Smooth muscle cell (in vitro differentiated cells): ENCODE measurements at regions not wholly inside any gene's neighbourhood (a gene's known extent, or its start where the extent isn't known, plus 50 kb on each side); places are given as distances from the start of the nearest gene placed in this dataset.

Experiments used
- DNase-seq: peaks from one replicate; lab custom pipeline; 2025; ENCODE audit not compliant: unreplicated experiment; lab: John Stamatoyannopoulos, UW
- H2AFZ ChIP-seq: fragments of 200-600 bp; sonication (generic); 2 replicates; pipeline ENCODE4 v1.6.0; 2016; ENCODE audit warnings: antibody characterized with exemption, low read depth, mild to moderate bottlenecking
- H3F3A ChIP-seq: fragments of 200-600 bp; sonication (generic); 2 replicates; pipeline ENCODE4 v1.6.0; 2017; ENCODE audit warnings: antibody characterized with exemption, low read depth
- H3K27ac ChIP-seq: fragments of 200-600 bp; sonication (generic); 2 replicates; pipeline ENCODE4 v1.5.1; 2016; ENCODE audit warnings: low read depth, mild to moderate bottlenecking
- H3K27me3 ChIP-seq: fragments of 200-600 bp; sonication (generic); 2 replicates; pipeline ENCODE4 v1.6.1; 2016; ENCODE audit warnings: low read depth, mild to moderate bottlenecking
- H3K36me3 ChIP-seq: fragments of 200-600 bp; sonication (generic); 2 replicates; pipeline ENCODE4 v1.5.1; 2016; ENCODE audit warnings: low read depth
- H3K4me1 ChIP-seq: fragments of 200-600 bp; sonication (generic); 2 replicates; pipeline ENCODE4 v1.5.1; 2016; ENCODE audit warnings: low read depth
- H3K4me2 ChIP-seq: fragments of 200-600 bp; sonication (generic); 2 replicates; pipeline ENCODE4 v1.6.0; 2016; ENCODE audit warnings: mild to moderate bottlenecking
- H3K4me3 ChIP-seq: fragments of 200-600 bp; sonication (generic); 2 replicates; pipeline ENCODE4 v1.5.1; 2016; ENCODE audit warnings: mild to moderate bottlenecking
- H3K79me2 ChIP-seq: fragments of 200-600 bp; sonication (generic); 2 replicates; pipeline ENCODE4 v1.6.0; 2016; ENCODE audit warnings: low read depth, mild to moderate bottlenecking
- H3K9ac ChIP-seq: fragments of 200-600 bp; sonication (generic); 2 replicates; pipeline ENCODE4 v1.6.0; 2016; ENCODE audit warnings: low read depth
- H3K9me3 ChIP-seq: fragments of 200-600 bp; sonication (generic); replicated peaks from 2 replicates; pipeline ENCODE4 v1.5.1; 2016; ENCODE audit warnings: low read depth
- H4K20me1 ChIP-seq: fragments of 200-600 bp; sonication (generic); 2 replicates; pipeline ENCODE4 v1.6.0; 2016; ENCODE audit warnings: low read depth
- WGBS: methylation state at CpG from one replicate; pipeline ENCODE4 v1.1.7; 2016; ENCODE audit warnings: low lambda C conversion rate; 5-methylcytosine and 5-hydroxymethylcytosine counted together
- TF ChIP-seq, protein P1 (sequence below): fragments of 200-600 bp; sonication (generic); IDR thresholded peaks from 2 replicates; pipeline ENCODE4 v1.5.1; 2017; ENCODE audit warnings: borderline replicate concordance, mild to moderate bottlenecking, antibody characterized with exemption; ENCODE audit not compliant: insufficient read depth, poor library complexity, severe bottlenecking

DNA sequence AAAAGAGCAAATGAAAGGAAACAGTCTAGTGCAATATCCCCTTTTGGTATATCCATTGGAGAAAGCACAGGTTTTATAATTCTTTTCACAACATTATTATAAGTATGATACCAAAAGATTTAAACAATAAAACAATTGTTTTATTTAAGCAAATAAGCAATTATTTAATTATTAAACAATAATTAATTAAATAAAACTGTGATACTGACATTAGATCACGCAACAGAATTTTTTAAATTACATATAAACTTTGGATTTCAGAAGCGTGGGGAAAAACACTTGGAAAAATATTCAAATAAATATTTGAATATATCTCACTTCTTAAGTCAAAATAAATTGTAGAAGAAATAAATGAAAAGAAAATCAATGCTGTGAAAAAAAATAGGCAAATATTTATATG, 76.2 kb upstream of the STXBP5 start:
- Histone ChIP-seq H3K9ac (no peak overlapping the region), H3K27ac (no peak overlapping the region), H4K20me1 (no peaks in the 10 kb centered on the region), H2AFZ (no peak overlapping the region), H3K79me2 (no peaks in the 10 kb centered on the region), H3K4me1 (peaks cover 10% of the 10 kb centered on the region), H3K27me3 (no peaks in the 10 kb centered on the region), H3F3A (no peaks in the 10 kb centered on the region), H3K4me2 (no peak overlapping the region), H3K9me3 (no peaks in the 10 kb centered on the region), H3K36me3 (no peaks in the 10 kb centered on the region), H3K4me3 (no peak overlapping the region)
- 98% methylated on average over 2 of the region's 2 CpGs for WGBS
- TF ChIP-seq, protein P1, sequence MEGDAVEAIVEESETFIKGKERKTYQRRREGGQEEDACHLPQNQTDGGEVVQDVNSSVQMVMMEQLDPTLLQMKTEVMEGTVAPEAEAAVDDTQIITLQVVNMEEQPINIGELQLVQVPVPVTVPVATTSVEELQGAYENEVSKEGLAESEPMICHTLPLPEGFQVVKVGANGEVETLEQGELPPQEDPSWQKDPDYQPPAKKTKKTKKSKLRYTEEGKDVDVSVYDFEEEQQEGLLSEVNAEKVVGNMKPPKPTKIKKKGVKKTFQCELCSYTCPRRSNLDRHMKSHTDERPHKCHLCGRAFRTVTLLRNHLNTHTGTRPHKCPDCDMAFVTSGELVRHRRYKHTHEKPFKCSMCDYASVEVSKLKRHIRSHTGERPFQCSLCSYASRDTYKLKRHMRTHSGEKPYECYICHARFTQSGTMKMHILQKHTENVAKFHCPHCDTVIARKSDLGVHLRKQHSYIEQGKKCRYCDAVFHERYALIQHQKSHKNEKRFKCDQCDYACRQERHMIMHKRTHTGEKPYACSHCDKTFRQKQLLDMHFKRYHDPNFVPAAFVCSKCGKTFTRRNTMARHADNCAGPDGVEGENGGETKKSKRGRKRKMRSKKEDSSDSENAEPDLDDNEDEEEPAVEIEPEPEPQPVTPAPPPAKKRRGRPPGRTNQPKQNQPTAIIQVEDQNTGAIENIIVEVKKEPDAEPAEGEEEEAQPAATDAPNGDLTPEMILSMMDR: no peak
- no peak for DNase-seq

DNA sequence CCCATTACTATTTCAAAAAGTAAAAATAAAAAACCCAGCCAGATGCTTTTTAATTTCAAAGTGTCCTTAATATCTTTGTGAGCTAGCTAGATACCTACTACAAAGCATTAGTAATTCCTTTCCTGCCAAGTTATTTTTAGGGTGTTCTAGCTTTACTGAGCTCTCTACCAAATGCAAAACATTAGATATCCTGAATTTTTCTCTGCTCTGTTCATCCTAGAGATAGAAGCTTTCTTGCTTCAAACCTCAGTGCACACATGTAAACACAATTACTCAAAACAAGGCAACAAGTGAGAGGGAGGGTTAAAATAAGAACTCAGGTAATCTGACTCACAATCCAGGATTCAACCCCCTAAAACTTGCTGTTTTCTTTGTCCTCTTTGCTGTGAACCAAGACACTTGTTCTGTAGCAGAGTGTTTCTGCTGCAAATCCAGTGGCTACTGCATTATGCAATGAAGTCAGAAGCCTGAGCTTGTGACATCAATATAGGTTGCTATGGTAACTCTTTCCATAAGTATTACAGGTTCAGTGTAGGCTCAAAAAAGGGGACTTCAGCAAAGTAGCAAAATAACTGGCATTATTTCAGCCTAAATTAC, 72.6 kb upstream of the STXBP5 start:
- no peak overlapping the region for H3K4me2 ChIP-seq
- H3K27me3 ChIP-seq: no peaks in the 10 kb centered on the region
- H3K79me2 ChIP-seq: no peaks in the 10 kb centered on the region
- H3K27ac ChIP-seq: no peak overlapping the region
- no peaks in the 10 kb centered on the region for H3K36me3 ChIP-seq
- DNase-seq: no peak
- no peaks in the 10 kb centered on the region for H3K9me3 ChIP-seq
- no peak overlapping the region for H3K4me3 ChIP-seq
- no peaks in the 10 kb centered on the region for H3F3A ChIP-seq
- H3K4me1 ChIP-seq: peaks cover 10% of the 10 kb centered on the region
- TF ChIP-seq, protein P1: no peak
- no peak overlapping the region for H3K9ac ChIP-seq
- H2AFZ ChIP-seq: no peak overlapping the region
- no peaks in the 10 kb centered on the region for H4K20me1 ChIP-seq

DNA sequence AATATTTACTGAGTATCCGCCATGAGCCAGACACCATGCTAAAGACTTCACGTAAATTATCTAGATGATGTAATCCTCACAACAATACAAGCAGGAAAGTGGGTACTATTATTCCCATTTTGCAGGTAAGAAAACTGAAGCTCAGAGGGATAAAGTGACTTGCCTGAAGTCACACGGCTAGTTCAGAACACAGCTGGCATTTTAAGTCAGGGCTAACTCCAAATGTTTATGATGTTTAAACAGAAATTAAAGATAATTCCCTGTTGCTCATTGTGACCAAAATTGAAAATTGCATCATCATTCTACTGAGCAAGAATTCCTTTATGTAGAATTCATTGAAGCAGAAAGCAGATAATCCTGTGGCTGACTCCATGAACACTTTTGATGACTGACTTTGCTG, 71.3 kb upstream of the STXBP5 start:
- Histone ChIP-seq H3K27me3 (no peaks in the 10 kb centered on the region), H3F3A (no peaks in the 10 kb centered on the region), H3K9ac (no peak overlapping the region), H4K20me1 (no peaks in the 10 kb centered on the region), H3K9me3 (no peaks in the 10 kb centered on the region), H3K27ac (no peak overlapping the region), H2AFZ (no peak overlapping the region), H3K36me3 (no peaks in the 10 kb centered on the region), H3K4me2 (no peak overlapping the region), H3K4me1 (peaks cover 10% of the 10 kb centered on the region), H3K79me2 (no peaks in the 10 kb centered on the region), H3K4me3 (no peak overlapping the region)
- TF ChIP-seq, protein P1: no peak
- 82% methylated on average over 3 of the region's 3 CpGs for WGBS
- no peak for DNase-seq

DNA sequence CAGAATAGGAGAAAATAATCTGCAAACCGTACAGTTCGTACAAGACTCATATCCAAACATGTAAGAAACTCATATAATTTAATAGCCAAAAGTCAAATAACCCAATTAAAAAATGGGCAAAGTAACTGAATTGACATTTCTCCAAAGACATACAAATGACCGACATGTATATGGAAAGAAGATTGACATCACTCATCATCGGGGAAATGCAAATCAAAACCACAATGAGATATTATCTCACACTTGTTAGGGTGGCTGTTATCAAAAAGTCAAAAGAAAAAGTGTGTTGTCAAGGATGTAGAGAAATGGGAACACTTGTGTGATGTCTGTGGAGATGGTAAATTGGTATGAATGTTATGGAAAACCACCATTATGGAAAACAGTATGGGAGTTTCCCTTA, 70.5 kb upstream of the STXBP5 start:
- H3K27ac ChIP-seq: no peak overlapping the region
- H4K20me1 ChIP-seq: no peaks in the 10 kb centered on the region
- H3K27me3 ChIP-seq: no peaks in the 10 kb centered on the region
- H2AFZ ChIP-seq: no peak overlapping the region
- H3K4me3 ChIP-seq: no peak overlapping the region
- peaks cover 10% of the 10 kb centered on the region for H3K4me1 ChIP-seq
- no peaks in the 10 kb centered on the region for H3K79me2 ChIP-seq
- no peak overlapping the region for H3K9ac ChIP-seq
- TF ChIP-seq, protein P1: no peak
- H3F3A ChIP-seq: no peaks in the 10 kb centered on the region
- 95% methylated on average over 4 of the region's 4 CpGs for WGBS
- H3K36me3 ChIP-seq: no peaks in the 10 kb centered on the region
- H3K4me2 ChIP-seq: no peak overlapping the region
- DNase-seq: no peak
- no peaks in the 10 kb centered on the region for H3K9me3 ChIP-seq
